Keratinocyte (primary cell): ENCODE measurements at regions not wholly inside any gene's neighbourhood (a gene's known extent, or its start where the extent isn't known, plus 50 kb on each side); places are given as distances from the start of the nearest gene placed in this dataset.

ENCODE experiments used
- CTCF ChIP-seq, 3 experiments: IDR thresholded peaks in 1 of 3; conservative IDR thresholded peaks in 1 of 3; optimal IDR thresholded peaks in 1 of 3; 2 replicates in 2 of 3; 3 replicates in 1 of 3; pipeline versions ENCODE3 to v1.5.1; 2011; ENCODE audit warnings: low read length in 3 of 3, mild to moderate bottlenecking in 3 of 3, moderate library complexity in 2 of 3, control low read depth in 1 of 3, inconsistent platforms in 1 of 3; ENCODE audit not compliant: insufficient read depth in 2 of 3; ENCODE audit errors: extremely low read depth in 1 of 3
- EZH2 ChIP-seq: IDR thresholded peaks from one replicate; pipeline ENCODE4 v1.6.1; 2012; ENCODE audit warnings: inconsistent platforms, mild to moderate bottlenecking, low read length, moderate library complexity

GRCh38 chr17:68665373-68665772 is 64.2 kb upstream of the FAM20A start:
- TF ChIP-seq CTCF (optimal IDR thresholded peaks at IDR 0.05 in 1 of 3, IDR thresholded peaks at IDR 0.05 in 1 of 3, conservative IDR thresholded peaks at IDR 0.05 in 1 of 3; ENCODE audit: extremely low read depth in 1 of 3, insufficient read depth in 2 of 3, low read length in 3 of 3) (no peak), EZH2 (no peak)
